ENCODE measurements at regions not wholly inside any gene's neighbourhood (a gene's known extent, or its start where the extent isn't known, plus 50 kb on each side); places are given as distances from the start of the nearest gene placed in this dataset.

- H3K9me3 ChIP-seq, result no peaks in the 10 kb centered on the region
- H3K27ac ChIP-seq, result no peak overlapping the region
- no peak overlapping the region for H3K4me3 ChIP-seq
- no peaks in the 10 kb centered on the region for H3K36me3 ChIP-seq
- ATAC-seq (ENCODE audit: low FRiP score in 2 of 2) (no peak), DNase-seq (no peak)
- no peaks in the 10 kb centered on the region for H3K4me1 ChIP-seq
- whole genome bisulfite sequencing, 2 donors, result 72 to 77% methylated on average over 6 to 8 of the region's 8 CpGs
- no peaks in the 10 kb centered on the region for H3K27me3 ChIP-seq
- no peak for TF ChIP-seq POLR2A (IDR thresholded peaks at IDR 0.05)
- TF ChIP-seq EP300 (IDR thresholded peaks at IDR 0.05), result no peak
- TF ChIP-seq CTCF (IDR thresholded peaks at IDR 0.05), result no peak
- TF ChIP-seq POLR2AphosphoS5 (IDR thresholded peaks at IDR 0.05), result no peak
Measured at GRCh38 chr16:73418051-73418450, 370.1 kb upstream of the ZFHX3 start.

- WGBS, 2 donors, result 63% methylated on average over 1 of the region's 1 CpG
- H3K36me3 ChIP-seq, result no peaks in the 10 kb centered on the region
- no peaks in the 10 kb centered on the region for H3K27me3 ChIP-seq
- no peaks in the 10 kb centered on the region for H3K4me1 ChIP-seq
- no peaks in the 10 kb centered on the region for H3K9me3 ChIP-seq
- no peak overlapping the region for H3K27ac ChIP-seq
- H3K4me3 ChIP-seq, result no peak overlapping the region
- DNase-seq (no peak), ATAC-seq (ENCODE audit: low FRiP score in 2 of 2) (no peak)
- TF ChIP-seq POLR2AphosphoS5 (IDR thresholded peaks at IDR 0.05) (no peak), EP300 (IDR thresholded peaks at IDR 0.05) (no peak), CTCF (IDR thresholded peaks at IDR 0.05) (no peak), POLR2A (IDR thresholded peaks at IDR 0.05) (no peak)
Measured at GRCh38 chr16:73415286-73415685, 367.4 kb upstream of the ZFHX3 start.

GRCh38 chr16:73414638-73415037 is 366.7 kb upstream of the ZFHX3 start:
- Histone ChIP-seq H3K36me3 (no peaks in the 10 kb centered on the region), H3K27me3 (no peaks in the 10 kb centered on the region), H3K27ac (no peak overlapping the region), H3K4me3 (no peak overlapping the region), H3K4me1 (no peaks in the 10 kb centered on the region), H3K9me3 (no peaks in the 10 kb centered on the region)
- WGBS, 2 donors, result 55 to 61% methylated on average over 5 of the region's 5 CpGs
- TF ChIP-seq POLR2A (IDR thresholded peaks at IDR 0.05) (no peak), POLR2AphosphoS5 (IDR thresholded peaks at IDR 0.05) (no peak), EP300 (IDR thresholded peaks at IDR 0.05) (no peak), CTCF (IDR thresholded peaks at IDR 0.05) (no peak)
- ATAC-seq (ENCODE audit: low FRiP score in 2 of 2) (no peak), DNase-seq (no peak)

GRCh38 chr16:73413830-73414190 is 365.9 kb upstream of the ZFHX3 start:
- WGBS, 2 donors, result 83 to 93% methylated on average over 1 of the region's 1 CpG
- Histone ChIP-seq H3K4me1 (no peaks in the 10 kb centered on the region), H3K27ac (no peak overlapping the region), H3K36me3 (no peaks in the 10 kb centered on the region), H3K27me3 (no peaks in the 10 kb centered on the region), H3K9me3 (no peaks in the 10 kb centered on the region), H3K4me3 (no peak overlapping the region)
- TF ChIP-seq POLR2AphosphoS5 (IDR thresholded peaks at IDR 0.05) (no peak), CTCF (IDR thresholded peaks at IDR 0.05) (no peak), EP300 (IDR thresholded peaks at IDR 0.05) (no peak), POLR2A (IDR thresholded peaks at IDR 0.05) (no peak)
- ATAC-seq (ENCODE audit: low FRiP score in 2 of 2) (no peak), DNase-seq (no peak)

- no peaks in the 10 kb centered on the region for H3K36me3 ChIP-seq
- no peaks in the 10 kb centered on the region for H3K4me1 ChIP-seq
- H3K27me3 ChIP-seq, result no peaks in the 10 kb centered on the region
- H3K27ac ChIP-seq, result no peak overlapping the region
- 83 to 85% methylated on average over 6 of the region's 6 CpGs for WGBS, 2 donors
- no peak overlapping the region for H3K4me3 ChIP-seq
- ATAC-seq (ENCODE audit: low FRiP score in 2 of 2), result no peak
- H3K9me3 ChIP-seq, result no peaks in the 10 kb centered on the region
- TF ChIP-seq EP300 (IDR thresholded peaks at IDR 0.05) (no peak), CTCF (IDR thresholded peaks at IDR 0.05) (no peak), POLR2A (IDR thresholded peaks at IDR 0.05) (no peak), POLR2AphosphoS5 (IDR thresholded peaks at IDR 0.05) (no peak)
- no peak for DNase-seq
Measured at GRCh38 chr16:73413091-73413829, 365.3 kb upstream of the ZFHX3 start.

Measured in upper lobe of left lung (tissue), 6 donors.